ENCODE measurements at regions not wholly inside any gene's neighbourhood (a gene's known extent, or its start where the extent isn't known, plus 50 kb on each side); places are given as distances from the start of the nearest gene placed in this dataset.
"Not testable (repeated sequence)": the region's sequence is repeated elsewhere in the genome, so short reads cannot be mapped to it uniquely, and the experiment has no call there.

GRCh38 chr12:131290255-131290959 lies 336.7 kb downstream of the ADGRD1 start:
- H3K9me3 ChIP-seq (ENCODE audit: low read depth): no peaks in the 10 kb centered on the region
- H3K79me2 ChIP-seq (ENCODE audit: low read depth): no peaks in the 10 kb centered on the region
- H3K27ac ChIP-seq: no peak overlapping the region
- no peaks in the 10 kb centered on the region for H3F3A ChIP-seq (ENCODE audit: low read depth)
- Mint-ChIP-seq H3K4me3 (peak overlapping the region; percentile 25), H3K4me1 (peaks cover 21% of the 10 kb centered on the region), H3K27me3 (ENCODE audit: insufficient read depth, low read depth) (peaks cover 10% of the 10 kb centered on the region), H3K27ac (no peak overlapping the region), H3K9me3 (no peaks in the 10 kb centered on the region), H3K36me3 (no peaks in the 10 kb centered on the region)
- no peaks in the 10 kb centered on the region for H4K20me1 ChIP-seq (ENCODE audit: low read depth)
- H3K36me3 ChIP-seq: no peaks in the 10 kb centered on the region
- no peak overlapping the region for H3K4me2 ChIP-seq
- no peak for DNase-seq (ENCODE audit: low spot score)
- TF ChIP-seq CTCF (IDR thresholded peaks at IDR 0.05): no peak
- TF ChIP-seq EZH2 (IDR thresholded peaks at IDR 0.05): no peak
- no peak for TF ChIP-seq EZH2phosphoT487 (IDR thresholded peaks at IDR 0.05)
- no peak overlapping the region for H3K9ac ChIP-seq
- no peaks in the 10 kb centered on the region for H3K4me1 ChIP-seq
- no peak overlapping the region for H2AFZ ChIP-seq (replicated peaks)
- no peaks in the 10 kb centered on the region for H3K27me3 ChIP-seq
- no peak overlapping the region for H3K4me3 ChIP-seq

GRCh38 chr12:131293071-131294015 lies 339.6 kb downstream of the ADGRD1 start:
- DNase-seq (ENCODE audit: low spot score); H3K4me3 Mint-ChIP-seq: not testable (repeated sequence)

GRCh38 chr12:131294716-131295115 lies 341.0 kb downstream of the ADGRD1 start:
- not testable (repeated sequence) for H3K9me3 Mint-ChIP-seq; H3K4me3 ChIP-seq; H3K4me1 ChIP-seq; DNase-seq (ENCODE audit: low spot score); H3K36me3 ChIP-seq; H3K79me2 ChIP-seq (ENCODE audit: low read depth); H3K27me3 ChIP-seq; H3F3A ChIP-seq (ENCODE audit: low read depth); H3K36me3 Mint-ChIP-seq; H3K9me3 ChIP-seq (ENCODE audit: low read depth); H4K20me1 ChIP-seq (ENCODE audit: low read depth); H3K27ac ChIP-seq; H2AFZ ChIP-seq (replicated peaks); H3K4me2 ChIP-seq; H3K9ac ChIP-seq
- Mint-ChIP-seq H3K4me3 (peak overlapping the region; percentile 1), H3K4me1 (peaks cover 15% of the 10 kb centered on the region), H3K27ac (peak overlapping the region; percentile 8), H3K27me3 (ENCODE audit: insufficient read depth, low read depth) (peaks cover 19% of the 10 kb centered on the region)

More at GRCh38 chr12:131293071-131294015, 339.6 kb downstream of the ADGRD1 start:
- H2AFZ ChIP-seq (replicated peaks): peak overlapping the region; percentile 68
- H3K9ac ChIP-seq; H4K20me1 ChIP-seq (ENCODE audit: low read depth); H3K79me2 ChIP-seq (ENCODE audit: low read depth); H3K9me3 Mint-ChIP-seq; H3K9me3 ChIP-seq (ENCODE audit: low read depth); H3K4me1 ChIP-seq; H3K4me3 ChIP-seq; H3K4me2 ChIP-seq; H3K27me3 ChIP-seq; H3K36me3 ChIP-seq; H3F3A ChIP-seq (ENCODE audit: low read depth); H3K36me3 Mint-ChIP-seq; H3K27ac ChIP-seq: not testable (repeated sequence)
- H3K27ac Mint-ChIP-seq: peak overlapping the region; percentile 96
- H3K27me3 Mint-ChIP-seq (ENCODE audit: insufficient read depth, low read depth): peaks cover 19% of the 10 kb centered on the region
- peaks cover 18% of the 10 kb centered on the region for H3K4me1 Mint-ChIP-seq

GRCh38 chr12:131295117-131295516 lies 341.4 kb downstream of the ADGRD1 start:
- H3K27ac Mint-ChIP-seq; H3K9me3 ChIP-seq (ENCODE audit: low read depth); DNase-seq (ENCODE audit: low spot score); H3K4me1 ChIP-seq; H3K79me2 ChIP-seq (ENCODE audit: low read depth); H3K4me3 ChIP-seq; H3K27ac ChIP-seq; H3K36me3 Mint-ChIP-seq; H3K4me3 Mint-ChIP-seq; H3K36me3 ChIP-seq; H3K9ac ChIP-seq; H2AFZ ChIP-seq (replicated peaks); H3K27me3 ChIP-seq; H3K4me2 ChIP-seq; H3K9me3 Mint-ChIP-seq; H3F3A ChIP-seq (ENCODE audit: low read depth); H4K20me1 ChIP-seq (ENCODE audit: low read depth): not testable (repeated sequence)
- Mint-ChIP-seq H3K27me3 (ENCODE audit: insufficient read depth, low read depth) (peaks cover 19% of the 10 kb centered on the region), H3K4me1 (peaks cover 15% of the 10 kb centered on the region)

- not testable (repeated sequence) for H2AFZ ChIP-seq (replicated peaks); H3K36me3 ChIP-seq; H3K27ac ChIP-seq; H3K4me1 ChIP-seq; H3K4me2 ChIP-seq; H3K4me3 Mint-ChIP-seq; H3F3A ChIP-seq (ENCODE audit: low read depth); H3K9me3 ChIP-seq (ENCODE audit: low read depth); H3K79me2 ChIP-seq (ENCODE audit: low read depth); H3K4me3 ChIP-seq; H4K20me1 ChIP-seq (ENCODE audit: low read depth); H3K36me3 Mint-ChIP-seq; H3K27ac Mint-ChIP-seq; H3K27me3 ChIP-seq; DNase-seq (ENCODE audit: low spot score); H3K9ac ChIP-seq; H3K9me3 Mint-ChIP-seq
- Mint-ChIP-seq H3K4me1 (peaks cover 10% of the 10 kb centered on the region), H3K27me3 (ENCODE audit: insufficient read depth, low read depth) (peaks cover 14% of the 10 kb centered on the region)
Measured at GRCh38 chr12:131295559-131295958, 341.9 kb downstream of the ADGRD1 start.

- H3K9ac ChIP-seq; H3K79me2 ChIP-seq (ENCODE audit: low read depth); H4K20me1 ChIP-seq (ENCODE audit: low read depth); H3K4me1 Mint-ChIP-seq; H3K9me3 Mint-ChIP-seq; DNase-seq (ENCODE audit: low spot score); H3K9me3 ChIP-seq (ENCODE audit: low read depth); H3K4me2 ChIP-seq; H3K4me3 Mint-ChIP-seq; H3K4me3 ChIP-seq; H3F3A ChIP-seq (ENCODE audit: low read depth); H3K27ac ChIP-seq; H3K27me3 ChIP-seq; H3K36me3 Mint-ChIP-seq; H3K4me1 ChIP-seq; H3K36me3 ChIP-seq; H2AFZ ChIP-seq (replicated peaks): not testable (repeated sequence)
- H3K27ac Mint-ChIP-seq: peak overlapping the region; percentile 86
- H3K27me3 Mint-ChIP-seq (ENCODE audit: insufficient read depth, low read depth): peaks cover 12% of the 10 kb centered on the region
Measured at GRCh38 chr12:131296136-131296535, 342.4 kb downstream of the ADGRD1 start.

- not testable (repeated sequence) for H3K9ac ChIP-seq; H3K27ac Mint-ChIP-seq; DNase-seq (ENCODE audit: low spot score); H3K27ac ChIP-seq; H3K4me1 Mint-ChIP-seq; H3K4me3 Mint-ChIP-seq; H3K4me1 ChIP-seq; H3K4me2 ChIP-seq; H4K20me1 ChIP-seq (ENCODE audit: low read depth); H2AFZ ChIP-seq (replicated peaks); H3K4me3 ChIP-seq; H3K9me3 ChIP-seq (ENCODE audit: low read depth); H3K36me3 ChIP-seq; H3K9me3 Mint-ChIP-seq; H3F3A ChIP-seq (ENCODE audit: low read depth); H3K79me2 ChIP-seq (ENCODE audit: low read depth); H3K36me3 Mint-ChIP-seq; H3K27me3 ChIP-seq
- peaks cover 12% of the 10 kb centered on the region for H3K27me3 Mint-ChIP-seq (ENCODE audit: insufficient read depth, low read depth)
Measured at GRCh38 chr12:131296651-131297050, 342.9 kb downstream of the ADGRD1 start.
